ENCODE measurements at regions not wholly inside any gene's neighbourhood (a gene's known extent, or its start where the extent isn't known, plus 50 kb on each side); places are given as distances from the start of the nearest gene placed in this dataset.

- H3K4me3 ChIP-seq (ENCODE audit: low read length), result no peak overlapping the region
Observed at GRCh38 chr13:74669149-74669548, 534.9 kb upstream of the KLF12 start.

GRCh38 chr13:74667656-74668203 lies 533.5 kb upstream of the KLF12 start:
- H3K4me3 ChIP-seq (ENCODE audit: low read length), result no peak overlapping the region
- no peak for TF ChIP-seq ZNF274 (IDR thresholded peaks at IDR 0.05; ENCODE audit: low read depth, low read length)

More at GRCh38 chr13:74669149-74669548, 534.9 kb upstream of the KLF12 start:
- no peak for TF ChIP-seq ZNF274 (IDR thresholded peaks at IDR 0.05; ENCODE audit: low read depth, low read length)

GRCh38 chr13:74662905-74663304 lies 528.7 kb upstream of the KLF12 start:
- no peak overlapping the region for H3K4me3 ChIP-seq (ENCODE audit: low read length)
- no peak for TF ChIP-seq ZNF274 (IDR thresholded peaks at IDR 0.05; ENCODE audit: low read depth, low read length)

GRCh38 chr13:74661851-74662250 lies 527.6 kb upstream of the KLF12 start:
- TF ChIP-seq ZNF274 (IDR thresholded peaks at IDR 0.05; ENCODE audit: low read depth, low read length), result no peak
- H3K4me3 ChIP-seq (ENCODE audit: low read length), result no peak overlapping the region

GRCh38 chr13:74657765-74658164 lies 523.6 kb upstream of the KLF12 start:
- no peak for TF ChIP-seq ZNF274 (IDR thresholded peaks at IDR 0.05; ENCODE audit: low read depth, low read length)
- H3K4me3 ChIP-seq (ENCODE audit: low read length), result no peak overlapping the region

- no peak overlapping the region for H3K4me3 ChIP-seq (ENCODE audit: low read length)
- no peak for TF ChIP-seq ZNF274 (IDR thresholded peaks at IDR 0.05; ENCODE audit: low read depth, low read length)
Observed at GRCh38 chr13:74651121-74651520, 516.9 kb upstream of the KLF12 start.

- TF ChIP-seq ZNF274 (IDR thresholded peaks at IDR 0.05; ENCODE audit: low read depth, low read length), result no peak
- no peak overlapping the region for H3K4me3 ChIP-seq (ENCODE audit: low read length)
Observed at GRCh38 chr13:74647991-74648390, 513.8 kb upstream of the KLF12 start.

- no peak overlapping the region for H3K4me3 ChIP-seq (ENCODE audit: low read length)
- no peak for TF ChIP-seq ZNF274 (IDR thresholded peaks at IDR 0.05; ENCODE audit: low read depth, low read length)
Observed at GRCh38 chr13:74647211-74647610, 513.0 kb upstream of the KLF12 start.

- no peak for TF ChIP-seq ZNF274 (IDR thresholded peaks at IDR 0.05; ENCODE audit: low read depth, low read length)
- H3K4me3 ChIP-seq (ENCODE audit: low read length), result no peak overlapping the region
Observed at GRCh38 chr13:74646091-74646490, 511.9 kb upstream of the KLF12 start.

GRCh38 chr13:74645586-74645985 lies 511.4 kb upstream of the KLF12 start:
- no peak for TF ChIP-seq ZNF274 (IDR thresholded peaks at IDR 0.05; ENCODE audit: low read depth, low read length)
- H3K4me3 ChIP-seq (ENCODE audit: low read length), result no peak overlapping the region

GRCh38 chr13:74644229-74644628 lies 510.0 kb upstream of the KLF12 start:
- H3K4me3 ChIP-seq (ENCODE audit: low read length), result no peak overlapping the region
- TF ChIP-seq ZNF274 (IDR thresholded peaks at IDR 0.05; ENCODE audit: low read depth, low read length), result no peak

GRCh38 chr13:74641586-74641985 lies 507.4 kb upstream of the KLF12 start:
- TF ChIP-seq ZNF274 (IDR thresholded peaks at IDR 0.05; ENCODE audit: low read depth, low read length), result no peak
- no peak overlapping the region for H3K4me3 ChIP-seq (ENCODE audit: low read length)

GRCh38 chr13:74633734-74634133 lies 499.5 kb upstream of the KLF12 start:
- no peak for TF ChIP-seq ZNF274 (IDR thresholded peaks at IDR 0.05; ENCODE audit: low read depth, low read length)

GRCh38 chr13:74629985-74630384 lies 495.8 kb upstream of the KLF12 start:
- no peak for TF ChIP-seq ZNF274 (IDR thresholded peaks at IDR 0.05; ENCODE audit: low read depth, low read length)
- no peak overlapping the region for H3K4me3 ChIP-seq (ENCODE audit: low read length)

More at GRCh38 chr13:74633734-74634133, 499.5 kb upstream of the KLF12 start:
- no peak overlapping the region for H3K4me3 ChIP-seq (ENCODE audit: low read length)

- no peak overlapping the region for H3K4me3 ChIP-seq (ENCODE audit: low read length)
- TF ChIP-seq ZNF274 (IDR thresholded peaks at IDR 0.05; ENCODE audit: low read depth, low read length), result no peak
Observed at GRCh38 chr13:74625541-74625940, 491.3 kb upstream of the KLF12 start.

- no peak for TF ChIP-seq ZNF274 (IDR thresholded peaks at IDR 0.05; ENCODE audit: low read depth, low read length)
- H3K4me3 ChIP-seq (ENCODE audit: low read length), result no peak overlapping the region
Observed at GRCh38 chr13:74623761-74624160, 489.6 kb upstream of the KLF12 start.
